Glomerular visceral epithelial cell (primary cell): ENCODE measurements at regions not wholly inside any gene's neighbourhood (a gene's known extent, or its start where the extent isn't known, plus 50 kb on each side); places are given as distances from the start of the nearest gene placed in this dataset.

Experiments used
- DNase-seq: peaks from one replicate; pipeline ENCODE4 v3.0.0-alpha.2; 2016; ENCODE audit errors: extremely low spot score

GRCh38 chr2:8398040-8398668 lies 283.7 kb upstream of the ID2 start:
- DNase-seq, result no peak

- no peak for DNase-seq
Measured at GRCh38 chr2:8399731-8400130, 282.1 kb upstream of the ID2 start.

GRCh38 chr2:8400196-8400595 lies 281.7 kb upstream of the ID2 start:
- no peak for DNase-seq

DNA sequence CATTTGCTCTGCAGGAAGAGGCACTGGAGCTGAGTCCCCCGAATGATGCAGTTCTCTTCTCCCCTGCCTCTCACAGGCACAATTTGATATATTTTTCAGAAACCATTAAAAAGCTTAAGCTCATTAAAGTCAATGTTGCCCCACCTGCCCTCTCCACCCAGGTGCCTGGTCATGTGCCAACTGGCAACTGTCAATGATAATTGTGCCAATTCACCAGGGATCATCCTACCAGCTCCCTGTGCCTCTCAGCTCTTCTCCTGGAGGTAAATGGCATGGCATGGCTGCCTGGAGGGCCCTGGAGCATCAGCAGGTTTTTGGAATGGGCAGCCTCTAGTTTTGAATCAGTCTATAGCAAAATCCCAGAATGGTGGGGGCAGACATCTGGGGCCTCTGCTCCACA lies 279.6 kb upstream of the ID2 start:
- no peak for DNase-seq

DNA sequence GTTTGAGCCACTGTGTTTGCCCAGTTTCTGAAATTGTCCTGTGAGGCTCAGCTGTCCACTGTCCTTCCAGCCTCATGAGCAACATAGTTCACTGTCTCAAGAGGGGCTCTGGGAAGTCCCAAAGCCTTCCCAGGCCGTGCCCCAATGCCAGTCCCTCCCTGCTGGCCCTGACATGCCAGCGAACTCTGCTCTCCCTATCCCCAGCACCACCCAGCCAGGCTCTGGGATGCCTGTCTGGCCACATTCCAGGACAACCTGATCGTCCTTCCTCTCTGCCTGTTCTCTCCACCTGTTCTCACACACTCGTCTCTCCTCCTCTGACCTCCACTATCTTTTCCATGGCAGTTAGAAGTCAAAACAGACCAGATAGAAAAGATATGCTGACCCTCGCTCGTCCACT lies 278.0 kb upstream of the ID2 start:
- no peak for DNase-seq

DNA sequence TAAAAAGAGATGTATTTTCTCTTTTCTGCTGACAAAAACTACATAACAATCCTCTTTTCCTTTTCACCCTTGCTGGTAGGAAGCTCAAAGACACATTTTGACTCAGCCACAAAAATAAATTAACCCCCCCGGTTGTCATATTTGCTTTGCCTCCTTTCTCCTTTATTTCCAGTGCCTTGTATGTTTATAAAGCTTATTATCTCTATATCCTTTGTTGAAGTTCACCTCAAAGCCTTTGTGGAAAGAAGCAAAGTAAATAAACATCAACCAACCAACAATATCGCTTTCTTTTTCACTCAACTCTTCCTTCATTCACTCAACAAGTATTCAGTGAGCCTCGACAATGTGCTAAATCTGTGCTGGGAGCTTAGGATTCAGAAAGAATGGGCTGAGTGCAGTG lies 276.5 kb upstream of the ID2 start:
- no peak for DNase-seq

DNA sequence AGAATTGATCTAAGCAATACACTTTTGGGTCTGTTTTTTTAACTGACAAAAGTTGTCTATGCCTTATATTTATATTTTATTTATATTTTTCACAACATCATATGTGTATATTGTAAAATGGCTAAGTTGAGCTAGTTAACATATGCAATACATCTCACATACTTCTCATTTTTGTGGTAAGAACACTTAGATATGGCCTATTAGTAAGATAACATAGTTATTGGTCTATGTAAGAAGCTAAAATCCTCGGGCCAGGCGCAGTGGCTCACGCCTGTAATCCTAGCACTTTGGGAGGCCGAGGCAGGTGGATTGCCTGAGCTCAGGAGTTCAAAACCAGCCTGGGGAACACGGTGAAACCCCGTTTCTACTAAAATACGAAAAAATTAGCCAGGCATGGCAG lies 275.6 kb upstream of the ID2 start:
- DNase-seq, result no peak

- no peak for DNase-seq
Measured at GRCh38 chr2:8407332-8407731, 274.5 kb upstream of the ID2 start.

DNA sequence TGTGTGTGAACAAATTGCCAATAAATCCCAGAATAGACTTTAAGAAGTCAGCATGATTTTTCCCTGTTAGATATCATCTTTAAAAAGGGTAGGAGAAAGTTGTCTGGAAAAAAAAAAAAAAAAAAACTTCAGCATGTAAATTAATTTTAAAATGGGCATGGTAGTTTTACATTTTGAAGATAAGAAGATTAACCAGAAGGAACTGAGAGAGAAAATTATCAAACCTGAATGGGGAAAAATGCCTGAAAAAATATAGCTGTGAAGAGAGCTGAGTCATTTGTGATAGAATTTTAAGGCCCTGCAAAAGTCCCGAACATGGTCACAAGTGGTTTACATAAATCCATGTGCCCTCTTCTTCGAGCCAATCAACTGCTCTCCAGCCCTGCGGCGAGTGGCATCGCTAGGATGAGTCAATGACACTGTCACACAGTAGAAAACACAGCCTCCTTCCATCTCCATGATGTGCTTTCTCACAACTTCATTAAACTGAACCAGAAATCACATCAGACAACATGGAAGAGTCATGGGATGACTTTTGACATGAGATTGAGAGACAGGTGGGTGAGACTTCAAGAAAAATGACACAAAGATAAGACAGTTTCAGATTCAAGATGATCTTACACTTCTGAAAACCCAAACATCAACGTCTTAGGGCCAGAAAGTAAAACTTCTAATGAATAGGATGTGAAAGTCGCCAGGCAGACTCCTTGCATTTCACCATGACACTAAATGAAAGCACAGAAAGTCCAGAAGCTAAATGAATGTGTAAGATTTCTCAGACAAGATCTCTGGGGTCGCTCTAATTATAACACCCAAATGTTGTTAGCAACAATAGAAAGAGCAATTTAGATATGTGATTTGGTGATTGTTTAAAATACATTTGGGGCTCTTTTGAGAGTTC lies 273.0 kb upstream of the ID2 start:
- no peak for DNase-seq

- DNase-seq, result no peak
Measured at GRCh38 chr2:8409461-8410260, 272.2 kb upstream of the ID2 start.

- peak; percentile 86 for DNase-seq
Measured at GRCh38 chr2:8412082-8412481, 269.8 kb upstream of the ID2 start.

GRCh38 chr2:8412586-8412985 lies 269.3 kb upstream of the ID2 start:
- DNase-seq, result no peak

DNA sequence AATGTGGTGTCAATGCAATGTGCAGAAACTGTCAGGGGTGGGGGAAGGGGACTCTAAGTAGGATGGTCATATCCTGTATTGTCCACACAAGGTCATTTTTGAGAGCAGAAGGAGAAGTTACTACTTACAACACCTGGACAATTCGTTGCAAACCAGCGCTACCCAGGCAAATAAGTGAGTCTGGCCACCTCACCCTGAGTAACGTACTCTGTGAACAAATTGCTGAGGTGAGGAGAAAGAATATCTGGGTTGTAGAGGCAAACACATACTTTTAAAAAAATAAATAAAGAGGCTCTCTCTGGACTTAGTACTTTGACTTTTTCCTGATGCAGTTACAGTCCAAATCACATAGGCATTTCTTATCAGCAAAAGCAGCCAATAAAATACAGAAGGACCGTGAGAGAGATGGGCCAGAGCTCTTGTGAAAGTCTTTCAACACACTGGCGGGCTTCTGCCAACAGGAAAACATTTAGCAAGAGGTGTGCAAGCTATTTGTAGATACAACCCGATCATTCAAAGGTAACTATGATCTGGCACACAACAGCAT lies 268.2 kb upstream of the ID2 start:
- DNase-seq, result no peak

DNA sequence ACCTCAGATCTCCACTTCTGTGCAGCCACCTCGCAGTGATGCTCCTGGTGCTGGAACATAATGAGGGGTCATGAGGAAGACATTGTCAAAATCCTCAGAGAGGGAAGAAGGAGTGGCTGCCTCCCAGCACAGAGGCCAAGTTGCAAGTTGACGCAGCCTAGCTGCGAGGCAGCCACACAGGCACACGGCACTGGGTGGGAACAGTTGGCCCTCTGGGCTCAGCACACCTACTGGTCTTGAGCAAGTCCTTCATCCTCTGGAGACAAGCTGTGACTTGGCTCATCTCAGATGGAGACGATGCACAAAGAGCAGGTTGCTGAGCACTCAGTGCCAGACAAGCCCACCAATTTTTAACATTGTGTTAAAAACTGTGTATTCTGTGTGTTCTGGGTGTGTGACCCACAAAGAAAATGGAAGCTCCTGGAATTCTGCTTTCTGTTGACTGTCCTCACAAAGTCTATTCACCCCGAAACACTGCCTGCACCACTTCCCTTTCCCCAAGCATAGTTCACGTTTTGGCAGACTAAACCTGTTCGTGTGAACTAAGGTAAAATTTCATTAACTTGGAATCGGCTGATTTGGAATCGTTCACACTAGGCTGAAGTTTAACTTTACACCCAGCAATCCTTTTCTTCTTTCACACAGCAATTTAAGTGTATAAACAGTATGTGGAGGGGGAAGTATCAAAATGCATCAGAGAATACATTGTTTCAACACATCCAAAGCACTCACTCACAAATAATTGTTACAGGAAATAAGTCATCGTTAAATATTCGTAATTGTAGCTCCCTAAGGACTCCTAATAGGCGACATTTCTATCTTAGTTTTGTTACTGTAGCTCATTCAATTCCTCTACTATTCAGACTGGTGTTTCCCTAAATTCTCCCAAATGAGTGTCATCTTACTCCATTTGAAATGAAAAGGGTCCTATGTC lies 266.6 kb upstream of the ID2 start:
- no peak for DNase-seq

GRCh38 chr2:8416001-8416571 lies 265.8 kb upstream of the ID2 start:
- DNase-seq, result no peak

DNA sequence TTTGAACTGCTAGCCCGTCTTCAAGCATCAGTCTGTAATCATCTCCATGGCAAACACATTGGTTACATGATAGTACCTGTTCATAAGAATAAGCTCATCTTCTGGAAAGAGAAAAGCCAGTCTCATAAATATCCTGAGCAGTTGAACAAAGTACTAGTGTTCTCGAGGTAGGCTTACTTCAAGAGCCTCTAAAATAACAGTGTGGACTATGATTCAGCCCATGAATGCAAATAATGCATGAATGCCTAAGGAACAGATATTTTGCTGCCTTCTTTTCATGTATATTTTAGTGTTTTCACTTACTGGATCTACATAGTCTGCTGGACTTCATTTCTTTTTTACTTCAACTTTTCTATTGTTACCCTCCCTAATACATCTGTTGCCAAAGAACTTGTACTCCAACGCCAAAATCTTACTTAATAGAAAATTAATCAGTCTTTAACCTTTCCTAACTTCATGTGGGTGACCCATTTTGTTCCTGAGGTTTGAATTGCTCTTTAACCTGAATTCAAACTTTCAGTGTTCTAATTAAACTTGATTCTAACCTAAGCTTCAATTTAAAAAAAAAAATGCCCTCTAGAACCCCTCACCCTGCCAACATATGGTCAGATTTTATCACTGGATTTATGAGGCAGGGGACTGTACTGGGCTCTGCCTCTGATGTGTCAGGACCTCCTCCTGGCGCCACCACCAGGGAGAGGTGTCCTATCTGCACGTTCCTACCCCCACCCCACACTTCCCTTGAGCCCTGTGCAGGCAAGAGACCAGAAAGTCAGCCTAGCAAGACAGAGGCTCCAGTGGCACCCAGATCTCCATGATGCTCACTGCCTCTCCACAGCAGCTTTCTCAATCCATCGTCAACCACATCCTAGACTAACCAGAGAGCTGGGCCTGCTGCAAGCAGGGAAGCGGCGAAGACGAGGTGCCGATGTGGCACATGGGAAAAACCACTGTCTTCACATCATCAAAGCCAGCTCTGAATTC lies 264.7 kb upstream of the ID2 start:
- DNase-seq, result no peak

GRCh38 chr2:8418721-8419120 lies 263.1 kb upstream of the ID2 start:
- no peak for DNase-seq

DNA sequence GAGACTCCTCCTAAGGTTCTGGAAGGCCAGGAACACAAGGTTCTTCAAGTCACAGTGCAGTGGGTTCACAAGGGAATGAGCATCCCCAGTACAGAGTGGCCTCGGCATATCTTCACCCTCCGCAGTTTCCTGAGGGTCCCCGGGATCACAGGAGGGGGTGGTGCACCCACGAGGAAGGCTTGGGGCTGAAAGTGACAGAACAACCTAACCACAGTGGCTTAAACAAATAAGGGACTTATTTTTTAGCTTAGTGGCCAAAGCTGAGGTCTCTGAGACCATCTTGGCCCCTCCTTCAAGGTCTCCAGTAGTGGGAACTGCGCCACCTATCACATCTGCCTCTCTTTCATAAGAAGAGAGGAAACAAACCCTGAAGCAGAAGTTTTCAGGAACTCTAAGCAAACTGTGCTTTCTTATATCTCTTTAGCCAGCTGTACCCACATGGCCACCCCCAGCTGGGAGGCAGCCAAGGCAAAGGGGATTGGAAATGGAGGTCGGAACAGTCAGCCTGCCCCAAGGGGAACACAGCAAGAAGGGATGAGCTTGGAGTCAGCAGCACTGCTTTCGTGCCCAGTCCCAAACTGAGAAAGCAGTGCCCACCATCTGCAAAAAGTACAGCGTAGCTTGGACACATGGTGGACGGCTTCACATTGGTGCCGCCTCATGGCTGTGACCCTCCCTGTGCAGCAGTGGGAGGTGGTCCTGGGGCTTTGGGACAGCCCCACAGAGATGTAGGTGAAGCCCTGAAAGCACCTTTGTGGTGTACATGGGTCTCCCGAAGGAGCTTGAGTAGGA lies 260.0 kb upstream of the ID2 start:
- DNase-seq, result no peak

DNA sequence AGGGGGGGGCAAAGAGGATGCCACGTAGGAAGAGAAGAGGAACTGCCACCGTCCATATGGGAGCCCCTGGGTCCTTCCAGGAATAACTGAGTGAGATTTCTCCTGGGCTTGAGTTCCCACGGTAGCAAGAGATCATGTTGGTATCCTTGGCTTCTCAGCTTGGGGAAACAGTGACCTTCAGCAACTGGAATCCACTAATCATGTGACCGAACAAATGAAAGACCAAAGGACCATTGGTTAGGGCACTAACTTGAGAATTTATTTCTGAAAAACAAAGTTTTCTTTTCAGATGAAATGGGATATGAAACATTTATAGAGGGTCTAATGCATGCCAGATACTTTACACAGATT lies 259.4 kb upstream of the ID2 start:
- DNase-seq, result no peak
